ENCODE measurements at regions not wholly inside any gene's neighbourhood (a gene's known extent, or its start where the extent isn't known, plus 50 kb on each side); places are given as distances from the start of the nearest gene placed in this dataset.

GRCh38 chr6:115630424-115631024, 430.2 kb downstream of the FRK start:
- Histone ChIP-seq H3K36me3 (ENCODE audit: control insufficient read depth in 2 of 2, insufficient read depth in 2 of 2, low read length in 1 of 2) (no peaks in the 10 kb centered on the region), H3K27ac (ENCODE audit: control insufficient read depth, insufficient read depth) (no peak overlapping the region), H3K27me3 (replicated peaks in 1 of 2; ENCODE audit: control insufficient read depth in 2 of 2, insufficient read depth in 2 of 2, low read length in 1 of 2) (no peaks in the 10 kb centered on the region), H3K9me3 (replicated peaks; ENCODE audit: control insufficient read depth, insufficient read depth, low read length) (no peaks in the 10 kb centered on the region), H2AFZ (ENCODE audit: control insufficient read depth, low read depth, low read length) (no peak overlapping the region), H3K4me2 (ENCODE audit: control insufficient read depth, insufficient read depth) (no peak overlapping the region), H3K9ac (ENCODE audit: control insufficient read depth, insufficient read depth, low read length) (no peak overlapping the region), H4K20me1 (ENCODE audit: control insufficient read depth, insufficient read depth) (no peaks in the 10 kb centered on the region), H3K79me2 (ENCODE audit: control insufficient read depth, insufficient read depth, low read length) (no peaks in the 10 kb centered on the region), H3K4me3 (no peak overlapping the region), H3K4me1 (ENCODE audit: control insufficient read depth, insufficient read depth, low read length) (no peaks in the 10 kb centered on the region)
- ChIA-PET POLR2A (no interaction called here), SMC1A (ENCODE audit: uncharacterized antibody, unreplicated experiment) (interaction anchor here (0.8 to 1.0 kb wide), 2 partner anchors 18 to 230 kb away, joined by 3 to 4 read pairs; no protein-coding TSS in a partner anchor), CTCF (no interaction called here), RAD21 (ENCODE audit: unreplicated experiment) (no interaction called here)
- FAIRE-seq, result no peak
- 14% methylated on average over 4 of the region's 4 CpGs for WGBS (ENCODE audit: insufficient coverage, insufficient replicate concordance, low lambda C conversion rate, missing lambda C conversion rate)
- intact Hi-C loops (cut with micrococcal nuclease; ENCODE audit: unreplicated experiment) (no loop called here), in situ Hi-C loops (cut with MboI) (no loop called here)
- no peak for ATAC-seq
- no peak for DNase-seq (ENCODE audit: low read depth, low spot score)
- BruUV-seq (replicated peaks), result no TSS peak
- no peak for TF ChIP-seq POLR2A (IDR thresholded peaks at IDR 0.05; ENCODE audit: low read depth, low read length)
- TF ChIP-seq USF2 (IDR thresholded peaks at IDR 0.05; ENCODE audit: borderline replicate concordance, low read depth, low read length), result no peak
- TF ChIP-seq CUX1 (IDR thresholded peaks at IDR 0.05; ENCODE audit: insufficient replicate concordance, low read depth, low read length), result no peak
- TF ChIP-seq FOXK2 (IDR thresholded peaks at IDR 0.05), result no peak
- TF ChIP-seq CBFB (IDR thresholded peaks at IDR 0.05; ENCODE audit: low read depth), result no peak
- no peak for TF ChIP-seq CREB1 (IDR thresholded peaks at IDR 0.05; ENCODE audit: low read depth)
- no peak for TF ChIP-seq ZNF274 (IDR thresholded peaks at IDR 0.05; ENCODE audit: insufficient read depth, insufficient read length)
- TF ChIP-seq, protein P1, sequence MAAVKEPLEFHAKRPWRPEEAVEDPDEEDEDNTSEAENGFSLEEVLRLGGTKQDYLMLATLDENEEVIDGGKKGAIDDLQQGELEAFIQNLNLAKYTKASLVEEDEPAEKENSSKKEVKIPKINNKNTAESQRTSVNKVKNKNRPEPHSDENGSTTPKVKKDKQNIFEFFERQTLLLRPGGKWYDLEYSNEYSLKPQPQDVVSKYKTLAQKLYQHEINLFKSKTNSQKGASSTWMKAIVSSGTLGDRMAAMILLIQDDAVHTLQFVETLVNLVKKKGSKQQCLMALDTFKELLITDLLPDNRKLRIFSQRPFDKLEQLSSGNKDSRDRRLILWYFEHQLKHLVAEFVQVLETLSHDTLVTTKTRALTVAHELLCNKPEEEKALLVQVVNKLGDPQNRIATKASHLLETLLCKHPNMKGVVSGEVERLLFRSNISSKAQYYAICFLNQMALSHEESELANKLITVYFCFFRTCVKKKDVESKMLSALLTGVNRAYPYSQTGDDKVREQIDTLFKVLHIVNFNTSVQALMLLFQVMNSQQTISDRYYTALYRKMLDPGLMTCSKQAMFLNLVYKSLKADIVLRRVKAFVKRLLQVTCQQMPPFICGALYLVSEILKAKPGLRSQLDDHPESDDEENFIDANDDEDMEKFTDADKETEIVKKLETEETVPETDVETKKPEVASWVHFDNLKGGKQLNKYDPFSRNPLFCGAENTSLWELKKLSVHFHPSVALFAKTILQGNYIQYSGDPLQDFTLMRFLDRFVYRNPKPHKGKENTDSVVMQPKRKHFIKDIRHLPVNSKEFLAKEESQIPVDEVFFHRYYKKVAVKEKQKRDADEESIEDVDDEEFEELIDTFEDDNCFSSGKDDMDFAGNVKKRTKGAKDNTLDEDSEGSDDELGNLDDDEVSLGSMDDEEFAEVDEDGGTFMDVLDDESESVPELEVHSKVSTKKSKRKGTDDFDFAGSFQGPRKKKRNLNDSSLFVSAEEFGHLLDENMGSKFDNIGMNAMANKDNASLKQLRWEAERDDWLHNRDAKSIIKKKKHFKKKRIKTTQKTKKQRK (IDR thresholded peaks at IDR 0.05; ENCODE audit: low read depth, low read length), result no peak
- TF ChIP-seq, protein P2, sequence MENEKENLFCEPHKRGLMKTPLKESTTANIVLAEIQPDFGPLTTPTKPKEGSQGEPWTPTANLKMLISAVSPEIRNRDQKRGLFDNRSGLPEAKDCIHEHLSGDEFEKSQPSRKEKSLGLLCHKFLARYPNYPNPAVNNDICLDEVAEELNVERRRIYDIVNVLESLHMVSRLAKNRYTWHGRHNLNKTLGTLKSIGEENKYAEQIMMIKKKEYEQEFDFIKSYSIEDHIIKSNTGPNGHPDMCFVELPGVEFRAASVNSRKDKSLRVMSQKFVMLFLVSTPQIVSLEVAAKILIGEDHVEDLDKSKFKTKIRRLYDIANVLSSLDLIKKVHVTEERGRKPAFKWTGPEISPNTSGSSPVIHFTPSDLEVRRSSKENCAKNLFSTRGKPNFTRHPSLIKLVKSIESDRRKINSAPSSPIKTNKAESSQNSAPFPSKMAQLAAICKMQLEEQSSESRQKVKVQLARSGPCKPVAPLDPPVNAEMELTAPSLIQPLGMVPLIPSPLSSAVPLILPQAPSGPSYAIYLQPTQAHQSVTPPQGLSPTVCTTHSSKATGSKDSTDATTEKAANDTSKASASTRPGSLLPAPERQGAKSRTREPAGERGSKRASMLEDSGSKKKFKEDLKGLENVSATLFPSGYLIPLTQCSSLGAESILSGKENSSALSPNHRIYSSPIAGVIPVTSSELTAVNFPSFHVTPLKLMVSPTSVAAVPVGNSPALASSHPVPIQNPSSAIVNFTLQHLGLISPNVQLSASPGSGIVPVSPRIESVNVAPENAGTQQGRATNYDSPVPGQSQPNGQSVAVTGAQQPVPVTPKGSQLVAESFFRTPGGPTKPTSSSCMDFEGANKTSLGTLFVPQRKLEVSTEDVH (IDR thresholded peaks at IDR 0.05; ENCODE audit: low read depth, partially characterized antibody), result no peak
